Fibroblast of lung (primary cell): ENCODE measurements at regions not wholly inside any gene's neighbourhood (a gene's known extent, or its start where the extent isn't known, plus 50 kb on each side); places are given as distances from the start of the nearest gene placed in this dataset.
A peak's percentile ranks its signal among the peaks of the same experiment; 100 is the strongest.

Source experiments
- CTCF ChIP-seq, 2 donors: IDR thresholded peaks in 1 of 2; conservative IDR thresholded peaks in 1 of 2; 1 replicate in 1 of 2; 2 replicates in 1 of 2; pipeline ENCODE4 v1.5.1; 2011 to 2012; ENCODE audit warnings: low read length in 2 of 2, control low read depth in 1 of 2, inconsistent platforms in 1 of 2, low read depth in 1 of 2, mild to moderate bottlenecking in 1 of 2
- EZH2 ChIP-seq: IDR thresholded peaks from 2 replicates; pipeline ENCODE4 v1.5.1; 2012; ENCODE audit warnings: low read length, control low read depth, mild to moderate bottlenecking; ENCODE audit errors: missing control alignments

GRCh38 chr6:97705568-97705967, 422.6 kb upstream of the MMS22L start:
- TF ChIP-seq CTCF (conservative IDR thresholded peaks at IDR 0.05 in 1 of 2, IDR thresholded peaks at IDR 0.05 in 1 of 2; ENCODE audit: low read depth in 1 of 2, low read length in 2 of 2) (peak in 1 of 2 donors; percentile 5), EZH2 (no peak)
